Stimulated activated effector memory CD8-positive, alpha-beta T cell treated with anti-CD3 and anti-CD28 coated beads, Interleukin-12 subunit alpha, Interleukin-12 subunit beta, amount 100 ng/mL, for 72 hours (primary cell): ENCODE measurements at regions not wholly inside any gene's neighbourhood (a gene's known extent, or its start where the extent isn't known, plus 50 kb on each side); places are given as distances from the start of the nearest gene placed in this dataset.
"Not testable (repeated sequence)": the region's sequence is repeated elsewhere in the genome, so short reads cannot be mapped to it uniquely, and the experiment has no call there.

Source experiments
- ATAC-seq: fragments of 150-1000 bp; cut with Tn5 transposase; 2 replicates; pipeline ENCODE4 v1.10.0; 2021
- DNase-seq, 2 donors: peaks; one replicate each; pipeline ENCODE4 v3.0.0; 2021 to 2022; ENCODE audit warnings: low spot score in 2 of 2
- H3K27ac Mint-ChIP-seq: one replicate; pipeline ENCODE4 v1.8.0; 2022; ENCODE audit warnings: mild to moderate bottlenecking, mixed read lengths
- H3K36me3 Mint-ChIP-seq: one replicate; pipeline ENCODE4 v1.8.0; 2022; ENCODE audit warnings: mild to moderate bottlenecking, mixed read lengths
- H3K4me1 Mint-ChIP-seq: one replicate; pipeline ENCODE4 v1.8.0; 2022; ENCODE audit warnings: mixed read lengths
- H3K4me3 Mint-ChIP-seq: one replicate; pipeline ENCODE4 v1.8.0; 2022; ENCODE audit warnings: mild to moderate bottlenecking, mixed read lengths
- H3K9me3 Mint-ChIP-seq: one replicate; pipeline ENCODE4 v1.8.0; 2022; ENCODE audit warnings: mixed read lengths

- Mint-ChIP-seq H3K27ac (no peak overlapping the region), H3K9me3 (peaks cover 23% of the 10 kb centered on the region), H3K36me3 (no peaks in the 10 kb centered on the region), H3K4me3 (no peak overlapping the region), H3K4me1 (no peaks in the 10 kb centered on the region)
- no peak for DNase-seq
- no peak for ATAC-seq
Measured at GRCh38 chr12:59122784-59123183, 202.5 kb upstream of the LRIG3 start.

GRCh38 chr12:59121451-59121850 lies 201.1 kb upstream of the LRIG3 start:
- DNase-seq (no peak), ATAC-seq (no peak)
- Mint-ChIP-seq H3K4me3 (no peak overlapping the region), H3K36me3 (no peaks in the 10 kb centered on the region), H3K27ac (no peak overlapping the region), H3K4me1 (no peaks in the 10 kb centered on the region), H3K9me3 (peaks cover 17% of the 10 kb centered on the region)

GRCh38 chr12:59119676-59120075 lies 199.4 kb upstream of the LRIG3 start:
- H3K4me1 Mint-ChIP-seq: no peaks in the 10 kb centered on the region
- no peak overlapping the region for H3K4me3 Mint-ChIP-seq
- ATAC-seq: no peak
- no peak overlapping the region for H3K27ac Mint-ChIP-seq
- peaks cover 10% of the 10 kb centered on the region for H3K9me3 Mint-ChIP-seq
- no peak for DNase-seq
- no peaks in the 10 kb centered on the region for H3K36me3 Mint-ChIP-seq

GRCh38 chr12:59118356-59118755 lies 198.1 kb upstream of the LRIG3 start:
- no peak for DNase-seq
- H3K36me3 Mint-ChIP-seq: no peaks in the 10 kb centered on the region
- no peaks in the 10 kb centered on the region for H3K4me1 Mint-ChIP-seq
- H3K4me3 Mint-ChIP-seq: no peak overlapping the region
- no peak for ATAC-seq
- H3K9me3 Mint-ChIP-seq: peaks cover 10% of the 10 kb centered on the region
- H3K27ac Mint-ChIP-seq: no peak overlapping the region

GRCh38 chr12:59115995-59116394 lies 195.7 kb upstream of the LRIG3 start:
- H3K36me3 Mint-ChIP-seq: no peaks in the 10 kb centered on the region
- H3K9me3 Mint-ChIP-seq: peaks cover 10% of the 10 kb centered on the region
- ATAC-seq: no peak
- H3K4me1 Mint-ChIP-seq: no peaks in the 10 kb centered on the region
- no peak overlapping the region for H3K27ac Mint-ChIP-seq
- DNase-seq: no peak
- H3K4me3 Mint-ChIP-seq: no peak overlapping the region

- peaks cover 10% of the 10 kb centered on the region for H3K9me3 Mint-ChIP-seq
Measured at GRCh38 chr12:59115526-59115925, 195.2 kb upstream of the LRIG3 start.

GRCh38 chr12:59113831-59114615 lies 193.7 kb upstream of the LRIG3 start:
- Mint-ChIP-seq H3K4me1 (no peaks in the 10 kb centered on the region), H3K4me3 (no peak overlapping the region), H3K9me3 (peaks cover 7% of the 10 kb centered on the region), H3K27ac (no peak overlapping the region), H3K36me3 (no peaks in the 10 kb centered on the region)
- ATAC-seq: peak; percentile 46
- peak in 1 of 2 donors; percentile 52 for DNase-seq

More at GRCh38 chr12:59115526-59115925, 195.2 kb upstream of the LRIG3 start:
- ATAC-seq (no peak), DNase-seq (no peak)
- Mint-ChIP-seq H3K36me3 (no peaks in the 10 kb centered on the region), H3K27ac (no peak overlapping the region), H3K4me3 (no peak overlapping the region), H3K4me1 (no peaks in the 10 kb centered on the region)

- Mint-ChIP-seq H3K4me3 (no peak overlapping the region), H3K9me3 (peaks cover 4% of the 10 kb centered on the region), H3K36me3 (no peaks in the 10 kb centered on the region), H3K27ac (no peak overlapping the region), H3K4me1 (no peaks in the 10 kb centered on the region)
- ATAC-seq: no peak
- no peak for DNase-seq
Measured at GRCh38 chr12:59111851-59112250, 191.5 kb upstream of the LRIG3 start.

- ATAC-seq, H3K36me3 Mint-ChIP-seq, DNase-seq, H3K4me1 Mint-ChIP-seq, H3K4me3 Mint-ChIP-seq, H3K9me3 Mint-ChIP-seq, H3K27ac Mint-ChIP-seq: not testable (repeated sequence)
Measured at GRCh38 chr12:59108516-59108915, 188.2 kb upstream of the LRIG3 start.

- no peaks in the 10 kb centered on the region for H3K4me1 Mint-ChIP-seq
- H3K27ac Mint-ChIP-seq: no peak overlapping the region
- no peak overlapping the region for H3K4me3 Mint-ChIP-seq
- DNase-seq (no peak), ATAC-seq (no peak)
- peaks cover 6% of the 10 kb centered on the region for H3K9me3 Mint-ChIP-seq
- H3K36me3 Mint-ChIP-seq: no peaks in the 10 kb centered on the region
Measured at GRCh38 chr12:59100585-59100984, 180.3 kb upstream of the LRIG3 start.

- no peak for ATAC-seq
Measured at GRCh38 chr12:59097876-59098275, 177.6 kb upstream of the LRIG3 start.

GRCh38 chr12:59096246-59096645 lies 175.9 kb upstream of the LRIG3 start:
- ATAC-seq (no peak), DNase-seq (no peak)
- Mint-ChIP-seq H3K36me3 (no peaks in the 10 kb centered on the region), H3K27ac (no peak overlapping the region), H3K4me3 (no peak overlapping the region), H3K4me1 (no peaks in the 10 kb centered on the region), H3K9me3 (peaks cover 12% of the 10 kb centered on the region)

More at GRCh38 chr12:59097876-59098275, 177.6 kb upstream of the LRIG3 start:
- no peak overlapping the region for H3K4me3 Mint-ChIP-seq
- no peaks in the 10 kb centered on the region for H3K36me3 Mint-ChIP-seq
- H3K27ac Mint-ChIP-seq: no peak overlapping the region
- H3K9me3 Mint-ChIP-seq: peaks cover 13% of the 10 kb centered on the region
- H3K4me1 Mint-ChIP-seq: no peaks in the 10 kb centered on the region
- DNase-seq: no peak

GRCh38 chr12:59093073-59093772 lies 172.9 kb upstream of the LRIG3 start:
- H3K4me1 Mint-ChIP-seq: no peaks in the 10 kb centered on the region
- H3K27ac Mint-ChIP-seq: no peak overlapping the region
- no peak for DNase-seq
- ATAC-seq: no peak
- peaks cover 9% of the 10 kb centered on the region for H3K9me3 Mint-ChIP-seq
- H3K36me3 Mint-ChIP-seq: no peaks in the 10 kb centered on the region
- no peak overlapping the region for H3K4me3 Mint-ChIP-seq

- no peak for DNase-seq
- no peak overlapping the region for H3K27ac Mint-ChIP-seq
Measured at GRCh38 chr12:59088673-59089072, 168.4 kb upstream of the LRIG3 start.

GRCh38 chr12:59087691-59088090 lies 167.4 kb upstream of the LRIG3 start:
- Mint-ChIP-seq H3K27ac (no peak overlapping the region), H3K36me3 (no peaks in the 10 kb centered on the region), H3K4me3 (no peak overlapping the region), H3K9me3 (peaks cover 6% of the 10 kb centered on the region), H3K4me1 (no peaks in the 10 kb centered on the region)
- DNase-seq (no peak), ATAC-seq (no peak)

More at GRCh38 chr12:59088673-59089072, 168.4 kb upstream of the LRIG3 start:
- no peaks in the 10 kb centered on the region for H3K4me1 Mint-ChIP-seq
- H3K36me3 Mint-ChIP-seq: no peaks in the 10 kb centered on the region
- peaks cover 5% of the 10 kb centered on the region for H3K9me3 Mint-ChIP-seq
- H3K4me3 Mint-ChIP-seq: no peak overlapping the region
- no peak for ATAC-seq

GRCh38 chr12:59087077-59087673 lies 166.9 kb upstream of the LRIG3 start:
- H3K36me3 Mint-ChIP-seq: no peaks in the 10 kb centered on the region
- no peak overlapping the region for H3K27ac Mint-ChIP-seq
- no peak overlapping the region for H3K4me3 Mint-ChIP-seq
- peaks cover 6% of the 10 kb centered on the region for H3K9me3 Mint-ChIP-seq
- no peak for ATAC-seq
- no peaks in the 10 kb centered on the region for H3K4me1 Mint-ChIP-seq
- no peak for DNase-seq
